ENCODE measurements at regions not wholly inside any gene's neighbourhood (a gene's known extent, or its start where the extent isn't known, plus 50 kb on each side); places are given as distances from the start of the nearest gene placed in this dataset.
"Not testable (repeated sequence)": the region's sequence is repeated elsewhere in the genome, so short reads cannot be mapped to it uniquely, and the experiment has no call there.

DNA sequence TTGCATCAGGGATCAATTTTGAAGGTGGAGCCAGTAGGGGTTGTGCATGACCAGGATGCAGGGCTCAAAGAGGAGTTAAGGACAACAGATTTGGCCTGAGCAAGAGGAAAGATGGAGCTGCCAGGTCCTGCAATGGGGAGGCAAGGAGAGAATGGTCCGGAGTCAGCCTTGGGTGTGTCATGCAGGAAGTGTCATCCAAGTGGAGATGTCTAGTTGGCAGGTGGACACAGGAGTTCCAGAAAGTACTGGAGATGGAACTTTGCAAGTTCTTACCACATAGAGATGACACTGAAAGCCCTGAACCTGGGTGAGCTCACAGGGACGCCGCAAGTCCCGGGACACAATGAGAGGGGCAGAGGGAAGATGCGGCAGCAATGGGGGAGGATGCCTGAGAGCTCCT is 525.0 kb downstream of the TP53TG3F start:
- not testable (repeated sequence) for TF ChIP-seq EZH2phosphoT487 (IDR thresholded peaks at IDR 0.05; ENCODE audit: borderline replicate concordance, low read depth, low read length)
- TF ChIP-seq, protein P1, sequence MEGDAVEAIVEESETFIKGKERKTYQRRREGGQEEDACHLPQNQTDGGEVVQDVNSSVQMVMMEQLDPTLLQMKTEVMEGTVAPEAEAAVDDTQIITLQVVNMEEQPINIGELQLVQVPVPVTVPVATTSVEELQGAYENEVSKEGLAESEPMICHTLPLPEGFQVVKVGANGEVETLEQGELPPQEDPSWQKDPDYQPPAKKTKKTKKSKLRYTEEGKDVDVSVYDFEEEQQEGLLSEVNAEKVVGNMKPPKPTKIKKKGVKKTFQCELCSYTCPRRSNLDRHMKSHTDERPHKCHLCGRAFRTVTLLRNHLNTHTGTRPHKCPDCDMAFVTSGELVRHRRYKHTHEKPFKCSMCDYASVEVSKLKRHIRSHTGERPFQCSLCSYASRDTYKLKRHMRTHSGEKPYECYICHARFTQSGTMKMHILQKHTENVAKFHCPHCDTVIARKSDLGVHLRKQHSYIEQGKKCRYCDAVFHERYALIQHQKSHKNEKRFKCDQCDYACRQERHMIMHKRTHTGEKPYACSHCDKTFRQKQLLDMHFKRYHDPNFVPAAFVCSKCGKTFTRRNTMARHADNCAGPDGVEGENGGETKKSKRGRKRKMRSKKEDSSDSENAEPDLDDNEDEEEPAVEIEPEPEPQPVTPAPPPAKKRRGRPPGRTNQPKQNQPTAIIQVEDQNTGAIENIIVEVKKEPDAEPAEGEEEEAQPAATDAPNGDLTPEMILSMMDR (conservative IDR thresholded peaks at IDR 0.05; ENCODE audit: low read length) = not testable (repeated sequence)

Measured in OCI-LY7 (cell line).